ENCODE measurements at regions not wholly inside any gene's neighbourhood (a gene's known extent, or its start where the extent isn't known, plus 50 kb on each side); places are given as distances from the start of the nearest gene placed in this dataset.

GRCh38 chrX:93354651-93355050, 318.7 kb downstream of the NAP1L3 start:
- TF ChIP-seq TAF1 (IDR thresholded peaks at IDR 0.05; ENCODE audit: borderline replicate concordance, low read depth, low read length) (no peak), POLR2A (IDR thresholded peaks at IDR 0.05; ENCODE audit: low read depth, low read length) (no peak)

Measured in GM12892 (cell line).